Thoracic aorta (tissue), 2 donors: ENCODE measurements at regions not wholly inside any gene's neighbourhood (a gene's known extent, or its start where the extent isn't known, plus 50 kb on each side); places are given as distances from the start of the nearest gene placed in this dataset.

ENCODE experiments used
- ATAC-seq: fragments of 150-250 bp; one replicate; pipeline ENCODE4 v1.8.0; 2017; ENCODE audit warnings: low read depth; ENCODE audit not compliant: insufficient number of reproducible peaks, low FRiP score
- DNase-seq: peaks from one replicate; pipeline ENCODE4 v3.0.0-alpha.2; 2020; ENCODE audit warnings: low spot score
- H3K27ac ChIP-seq, 2 donors: fragments of 200-600 bp; sonication (generic); 1 replicate in 1 of 2; 2 replicates in 1 of 2; pipeline ENCODE4 v1.5.1; 2016; ENCODE audit warnings: mild to moderate bottlenecking in 2 of 2, moderate library complexity in 2 of 2
- H3K27me3 ChIP-seq: fragments of 200-600 bp; sonication (generic); replicated peaks from 2 replicates; pipeline ENCODE4 v1.6.0; 2016; ENCODE audit warnings: mild to moderate bottlenecking; ENCODE audit not compliant: insufficient read depth
- H3K36me3 ChIP-seq: fragments of 200-600 bp; sonication (generic); one replicate; pipeline ENCODE4 v1.5.1; 2016
- H3K4me1 ChIP-seq, 2 donors: fragments of 200-600 bp; sonication (generic); 1 replicate in 1 of 2; 2 replicates in 1 of 2; pipeline versions ENCODE4 v1.5.1 to v1.6.0; 2016; ENCODE audit warnings: low read depth in 2 of 2, mild to moderate bottlenecking in 1 of 2; ENCODE audit not compliant: control insufficient read depth in 1 of 2
- H3K4me3 ChIP-seq: fragments of 200-600 bp; sonication (generic); 2 replicates; pipeline ENCODE4 v1.5.1; 2016; ENCODE audit warnings: mild to moderate bottlenecking
- H3K9me3 ChIP-seq: fragments of 200-600 bp; sonication (generic); 2 replicates; pipeline ENCODE4 v1.5.1; 2016
- TF ChIP-seq, protein P1 (sequence below): fragments of 200-600 bp; sonication (generic); IDR thresholded peaks from one replicate; pipeline ENCODE4 v1.5.1; 2019; ENCODE audit warnings: antibody characterized with exemption

- Histone ChIP-seq H3K4me1 (peaks cover 78 to 93% of the 10 kb centered on the region in 2 donors), H3K36me3 (no peaks in the 10 kb centered on the region), H3K27me3 (no peaks in the 10 kb centered on the region), H3K27ac (peak overlapping the region in 1 of 2 donors; percentile 61), H3K4me3 (peak overlapping the region; percentile 43), H3K9me3 (no peaks in the 10 kb centered on the region)
- no peak for DNase-seq
- no peak for ATAC-seq
- TF ChIP-seq, protein P1, sequence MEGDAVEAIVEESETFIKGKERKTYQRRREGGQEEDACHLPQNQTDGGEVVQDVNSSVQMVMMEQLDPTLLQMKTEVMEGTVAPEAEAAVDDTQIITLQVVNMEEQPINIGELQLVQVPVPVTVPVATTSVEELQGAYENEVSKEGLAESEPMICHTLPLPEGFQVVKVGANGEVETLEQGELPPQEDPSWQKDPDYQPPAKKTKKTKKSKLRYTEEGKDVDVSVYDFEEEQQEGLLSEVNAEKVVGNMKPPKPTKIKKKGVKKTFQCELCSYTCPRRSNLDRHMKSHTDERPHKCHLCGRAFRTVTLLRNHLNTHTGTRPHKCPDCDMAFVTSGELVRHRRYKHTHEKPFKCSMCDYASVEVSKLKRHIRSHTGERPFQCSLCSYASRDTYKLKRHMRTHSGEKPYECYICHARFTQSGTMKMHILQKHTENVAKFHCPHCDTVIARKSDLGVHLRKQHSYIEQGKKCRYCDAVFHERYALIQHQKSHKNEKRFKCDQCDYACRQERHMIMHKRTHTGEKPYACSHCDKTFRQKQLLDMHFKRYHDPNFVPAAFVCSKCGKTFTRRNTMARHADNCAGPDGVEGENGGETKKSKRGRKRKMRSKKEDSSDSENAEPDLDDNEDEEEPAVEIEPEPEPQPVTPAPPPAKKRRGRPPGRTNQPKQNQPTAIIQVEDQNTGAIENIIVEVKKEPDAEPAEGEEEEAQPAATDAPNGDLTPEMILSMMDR, result no peak
Measured at GRCh38 chr17:77388384-77389306, 247.9 kb downstream of the SEC14L1 start.

- TF ChIP-seq, protein P1, result no peak
- ATAC-seq, result no peak
- Histone ChIP-seq H3K36me3 (no peaks in the 10 kb centered on the region), H3K27ac (peak overlapping the region in 1 of 2 donors; percentile 79), H3K4me1 (peaks cover 58 to 85% of the 10 kb centered on the region in 2 donors), H3K9me3 (no peaks in the 10 kb centered on the region), H3K4me3 (no peak overlapping the region), H3K27me3 (no peaks in the 10 kb centered on the region)
- DNase-seq, result no peak
Measured at GRCh38 chr17:77390870-77391269, 250.1 kb downstream of the SEC14L1 start.

DNA sequence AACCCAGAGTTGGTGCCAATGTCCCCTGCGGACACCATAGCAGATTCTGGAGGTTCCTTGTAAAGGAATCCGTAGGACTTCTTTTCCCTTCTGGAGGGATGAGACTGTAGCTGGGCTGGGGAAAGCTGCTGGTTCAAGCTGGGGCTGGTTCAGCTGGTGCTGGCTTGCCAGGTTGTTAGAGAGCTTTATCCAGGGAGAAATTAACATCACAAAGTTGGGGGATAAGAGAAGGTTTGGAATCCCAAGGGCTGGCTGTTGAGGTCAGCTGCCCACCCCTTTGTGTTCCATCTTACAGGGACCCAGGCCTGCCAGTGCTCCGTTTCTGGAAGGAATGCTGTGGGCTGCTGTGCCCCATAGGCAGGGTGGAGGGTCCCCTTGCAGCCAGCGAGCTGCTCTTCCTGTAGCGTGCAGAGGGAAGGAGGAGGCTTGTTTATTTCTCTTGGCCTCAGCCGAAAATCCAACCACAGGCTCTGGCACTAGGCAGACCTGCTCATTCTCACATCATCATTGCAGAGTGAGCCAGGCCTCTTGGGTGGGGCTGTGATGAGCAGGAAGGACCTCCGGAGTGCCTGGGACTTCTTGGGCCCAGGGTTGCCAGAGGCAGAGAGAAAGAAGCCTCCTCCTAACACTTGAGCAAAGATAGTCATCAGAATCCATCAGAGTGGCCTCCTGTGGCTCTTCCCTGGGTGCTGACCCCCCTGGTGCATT lies 251.1 kb downstream of the SEC14L1 start:
- peak; percentile 51 for DNase-seq
- TF ChIP-seq, protein P1, result no peak
- peak; percentile 36 for ATAC-seq
- H3K36me3 ChIP-seq, result no peaks in the 10 kb centered on the region
- no peaks in the 10 kb centered on the region for H3K9me3 ChIP-seq
- no peaks in the 10 kb centered on the region for H3K27me3 ChIP-seq
- no peak overlapping the region for H3K4me3 ChIP-seq
- H3K4me1 ChIP-seq, result peaks cover 49 to 75% of the 10 kb centered on the region in 2 donors
- peak overlapping the region; percentile 77 to 79 for H3K27ac ChIP-seq

DNA sequence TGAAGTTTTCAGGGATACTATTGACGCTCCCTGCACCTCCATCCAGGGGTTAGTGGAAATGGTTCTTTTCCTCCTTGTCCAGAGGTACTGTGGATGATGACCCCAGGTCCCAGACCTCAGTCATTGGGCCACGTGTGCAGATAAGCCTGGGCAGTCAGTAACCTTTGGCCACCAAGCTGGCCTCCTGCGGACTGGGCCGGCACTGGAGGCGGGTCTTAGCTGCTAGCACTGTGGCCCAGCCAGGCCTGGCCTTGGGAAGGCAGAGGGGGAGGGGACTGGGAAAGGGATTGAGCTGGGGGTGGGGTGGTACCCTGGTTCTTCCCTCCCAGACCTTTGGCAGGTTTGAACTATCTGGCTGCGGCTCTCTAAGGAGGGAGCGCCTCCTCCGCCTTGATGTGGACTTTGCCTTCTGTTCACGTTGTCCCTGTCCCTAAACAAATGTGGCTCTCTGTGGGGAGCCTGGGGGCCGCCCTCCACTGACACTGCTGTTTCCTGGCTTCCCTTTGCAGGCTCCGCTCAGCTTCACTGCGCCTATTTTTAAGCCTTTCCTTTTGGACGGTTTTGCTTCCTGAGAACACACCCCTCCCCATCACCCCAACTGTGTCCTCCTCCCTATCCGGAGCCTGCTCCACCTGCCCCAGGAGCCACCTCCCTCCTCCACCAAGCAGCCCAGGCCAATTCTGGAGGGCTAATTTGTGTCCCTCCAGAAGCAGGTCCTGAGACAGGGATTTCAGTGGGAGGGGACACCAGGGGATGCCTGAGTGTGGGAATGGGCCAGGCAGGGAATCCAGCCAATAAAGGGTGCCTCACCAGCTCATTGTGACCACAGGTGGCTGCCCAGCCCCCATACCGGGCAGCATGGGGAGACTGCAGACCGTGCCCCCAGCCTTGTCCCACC lies 251.9 kb downstream of the SEC14L1 start:
- Histone ChIP-seq H3K9me3 (no peaks in the 10 kb centered on the region), H3K4me1 (peaks cover 47 to 68% of the 10 kb centered on the region in 2 donors), H3K27me3 (no peaks in the 10 kb centered on the region), H3K4me3 (peak overlapping the region; percentile 10), H3K27ac (peak overlapping the region; percentile 77 to 79), H3K36me3 (no peaks in the 10 kb centered on the region)
- TF ChIP-seq, protein P1, result no peak
- ATAC-seq, result no peak
- DNase-seq, result no peak
